Rectal smooth muscle tissue (tissue), 1 donor: ENCODE measurements at regions not wholly inside any gene's neighbourhood (a gene's known extent, or its start where the extent isn't known, plus 50 kb on each side); places are given as distances from the start of the nearest gene placed in this dataset.

Experiments used
- H3K27ac ChIP-seq: one replicate; pipeline ENCODE4 v1.7.0; 2013; ENCODE audit warnings: low read depth, low read length, inconsistent platforms
- H3K27me3 ChIP-seq: one replicate; pipeline ENCODE4 v1.7.0; 2013; ENCODE audit warnings: low read length; ENCODE audit not compliant: control insufficient read depth, insufficient read depth
- H3K36me3 ChIP-seq: one replicate; pipeline ENCODE4 v1.7.0; 2013; ENCODE audit warnings: low read length; ENCODE audit not compliant: control insufficient read depth, insufficient read depth
- H3K4me1 ChIP-seq: one replicate; pipeline ENCODE4 v1.7.0; 2013; ENCODE audit warnings: low read length; ENCODE audit not compliant: control insufficient read depth, insufficient read depth
- H3K4me3 ChIP-seq: one replicate; pipeline ENCODE4 v1.7.0; 2013; ENCODE audit warnings: low read length
- H3K9ac ChIP-seq: one replicate; pipeline ENCODE4 v1.7.0; 2013; ENCODE audit warnings: low read length

- Histone ChIP-seq H3K27ac (no peak overlapping the region), H3K36me3 (no peaks in the 10 kb centered on the region), H3K9ac (no peak overlapping the region), H3K4me1 (no peaks in the 10 kb centered on the region), H3K27me3 (no peaks in the 10 kb centered on the region), H3K4me3 (no peak overlapping the region)
Measured at GRCh38 chr1:213425376-213426030, 374.5 kb downstream of the RPS6KC1 start.

GRCh38 chr1:213429642-213430041, 378.6 kb downstream of the RPS6KC1 start:
- no peaks in the 10 kb centered on the region for H3K4me1 ChIP-seq
- no peak overlapping the region for H3K9ac ChIP-seq
- no peaks in the 10 kb centered on the region for H3K36me3 ChIP-seq
- H3K27ac ChIP-seq: no peak overlapping the region
- H3K4me3 ChIP-seq: no peak overlapping the region
- no peaks in the 10 kb centered on the region for H3K27me3 ChIP-seq

- Histone ChIP-seq H3K36me3 (no peaks in the 10 kb centered on the region), H3K4me1 (no peaks in the 10 kb centered on the region), H3K27ac (no peak overlapping the region), H3K4me3 (no peak overlapping the region), H3K9ac (no peak overlapping the region), H3K27me3 (no peaks in the 10 kb centered on the region)
Measured at GRCh38 chr1:213435715-213436114, 384.7 kb downstream of the RPS6KC1 start.

- Histone ChIP-seq H3K27me3 (no peaks in the 10 kb centered on the region), H3K4me1 (no peaks in the 10 kb centered on the region), H3K9ac (no peak overlapping the region), H3K4me3 (no peak overlapping the region), H3K27ac (no peak overlapping the region), H3K36me3 (no peaks in the 10 kb centered on the region)
Measured at GRCh38 chr1:213438339-213438738, 387.3 kb downstream of the RPS6KC1 start.

GRCh38 chr1:213439703-213440102, 388.7 kb downstream of the RPS6KC1 start:
- no peaks in the 10 kb centered on the region for H3K27me3 ChIP-seq
- H3K4me1 ChIP-seq: no peaks in the 10 kb centered on the region
- H3K36me3 ChIP-seq: no peaks in the 10 kb centered on the region
- H3K27ac ChIP-seq: no peak overlapping the region
- no peak overlapping the region for H3K4me3 ChIP-seq
- no peak overlapping the region for H3K9ac ChIP-seq

GRCh38 chr1:213440766-213441165, 389.7 kb downstream of the RPS6KC1 start:
- Histone ChIP-seq H3K36me3 (no peaks in the 10 kb centered on the region), H3K4me3 (no peak overlapping the region), H3K4me1 (no peaks in the 10 kb centered on the region), H3K27me3 (no peaks in the 10 kb centered on the region), H3K27ac (no peak overlapping the region), H3K9ac (no peak overlapping the region)

GRCh38 chr1:213443415-213443814, 392.4 kb downstream of the RPS6KC1 start:
- Histone ChIP-seq H3K27me3 (no peaks in the 10 kb centered on the region), H3K36me3 (no peaks in the 10 kb centered on the region), H3K9ac (no peak overlapping the region)

GRCh38 chr1:213444224-213444623, 393.2 kb downstream of the RPS6KC1 start:
- no peak overlapping the region for H3K9ac ChIP-seq
- no peak overlapping the region for H3K4me3 ChIP-seq
- H3K27me3 ChIP-seq: no peaks in the 10 kb centered on the region
- no peaks in the 10 kb centered on the region for H3K36me3 ChIP-seq
- H3K4me1 ChIP-seq: no peaks in the 10 kb centered on the region
- no peak overlapping the region for H3K27ac ChIP-seq

More at GRCh38 chr1:213443415-213443814, 392.4 kb downstream of the RPS6KC1 start:
- H3K4me3 ChIP-seq: no peak overlapping the region
- H3K4me1 ChIP-seq: no peaks in the 10 kb centered on the region
- no peak overlapping the region for H3K27ac ChIP-seq

GRCh38 chr1:213446496-213446895, 395.5 kb downstream of the RPS6KC1 start:
- Histone ChIP-seq H3K4me3 (no peak overlapping the region), H3K4me1 (no peaks in the 10 kb centered on the region), H3K27me3 (no peaks in the 10 kb centered on the region), H3K27ac (no peak overlapping the region), H3K9ac (no peak overlapping the region), H3K36me3 (no peaks in the 10 kb centered on the region)

GRCh38 chr1:213448360-213448759, 397.3 kb downstream of the RPS6KC1 start:
- no peak overlapping the region for H3K4me3 ChIP-seq
- no peaks in the 10 kb centered on the region for H3K36me3 ChIP-seq
- H3K27me3 ChIP-seq: no peaks in the 10 kb centered on the region
- no peaks in the 10 kb centered on the region for H3K4me1 ChIP-seq
- no peak overlapping the region for H3K27ac ChIP-seq
- no peak overlapping the region for H3K9ac ChIP-seq

- H3K4me1 ChIP-seq: no peaks in the 10 kb centered on the region
- no peaks in the 10 kb centered on the region for H3K36me3 ChIP-seq
- H3K9ac ChIP-seq: no peak overlapping the region
- no peak overlapping the region for H3K4me3 ChIP-seq
- no peaks in the 10 kb centered on the region for H3K27me3 ChIP-seq
- H3K27ac ChIP-seq: no peak overlapping the region
Measured at GRCh38 chr1:213448776-213449175, 397.7 kb downstream of the RPS6KC1 start.

GRCh38 chr1:213452501-213452900, 401.5 kb downstream of the RPS6KC1 start:
- Histone ChIP-seq H3K9ac (no peak overlapping the region), H3K27ac (no peak overlapping the region), H3K4me3 (no peak overlapping the region), H3K27me3 (no peaks in the 10 kb centered on the region), H3K36me3 (no peaks in the 10 kb centered on the region), H3K4me1 (peaks cover 3% of the 10 kb centered on the region)

- Histone ChIP-seq H3K4me3 (no peak overlapping the region), H3K36me3 (no peaks in the 10 kb centered on the region), H3K9ac (no peak overlapping the region), H3K27ac (no peak overlapping the region), H3K27me3 (no peaks in the 10 kb centered on the region), H3K4me1 (peaks cover 4% of the 10 kb centered on the region)
Measured at GRCh38 chr1:213457186-213457585, 406.1 kb downstream of the RPS6KC1 start.
